GM23338 (cell line): ENCODE measurements at regions not wholly inside any gene's neighbourhood (a gene's known extent, or its start where the extent isn't known, plus 50 kb on each side); places are given as distances from the start of the nearest gene placed in this dataset.

Experiments
- ATAC-seq: fragments of 200-7000 bp; cut with Tn5 transposase; 3 replicates; pipeline ENCODE4 v1.9.1; 2020
- DNase-seq: peaks from one replicate; pipeline ENCODE4 v3.0.0-alpha.2; 2015; ENCODE audit warnings: low spot score
- H2AFZ ChIP-seq: fragments of 200-600 bp; sonication (generic); 2 replicates; pipeline ENCODE4 v1.8.0; 2016; ENCODE audit warnings: antibody characterized with exemption, mild to moderate bottlenecking, moderate library complexity
- H3F3A ChIP-seq: fragments of 200-600 bp; sonication (generic); replicated peaks from 2 replicates; pipeline ENCODE4 v1.8.0; 2017; ENCODE audit warnings: antibody characterized with exemption, mixed run types, low read depth
- H3K27ac ChIP-seq: fragments of 200-600 bp; sonication (generic); 2 replicates; pipeline ENCODE4 v1.6.1; 2016; ENCODE audit warnings: low read depth
- H3K27me3 ChIP-seq: fragments of 200-600 bp; sonication (generic); 2 replicates; pipeline ENCODE4 v1.8.0; 2016; ENCODE audit warnings: mild to moderate bottlenecking, mixed run types, moderate library complexity; ENCODE audit not compliant: insufficient read depth
- H3K36me3 ChIP-seq: fragments of 200-600 bp; sonication (generic); 2 replicates; pipeline ENCODE4 v1.8.0; 2016; ENCODE audit warnings: mild to moderate bottlenecking; ENCODE audit not compliant: insufficient read depth
- H3K4me1 ChIP-seq: fragments of 200-600 bp; sonication (generic); 2 replicates; pipeline ENCODE4 v1.8.0; 2016; ENCODE audit warnings: mild to moderate bottlenecking, moderate library complexity; ENCODE audit not compliant: insufficient read depth
- H3K4me2 ChIP-seq: fragments of 200-600 bp; sonication (generic); 2 replicates; pipeline ENCODE4 v1.7.1; 2017; ENCODE audit warnings: mixed run types
- H3K4me3 ChIP-seq: fragments of 200-600 bp; sonication (generic); 2 replicates; pipeline ENCODE4 v1.6.1; 2016; ENCODE audit warnings: mixed run types
- H3K79me2 ChIP-seq: fragments of 200-600 bp; sonication (generic); replicated peaks from 2 replicates; pipeline ENCODE4 v1.8.0; 2017; ENCODE audit warnings: mild to moderate bottlenecking; ENCODE audit not compliant: insufficient read depth
- H3K9me2 ChIP-seq: fragments of 200-600 bp; sonication (generic); 2 replicates; pipeline ENCODE4 v1.8.0; 2017; ENCODE audit not compliant: insufficient read depth
- H4K20me1 ChIP-seq: fragments of 200-600 bp; sonication (generic); replicated peaks from 2 replicates; pipeline ENCODE4 v1.8.0; 2017; ENCODE audit warnings: mild to moderate bottlenecking; ENCODE audit not compliant: insufficient read depth
- H3K27ac Mint-ChIP-seq: 2 replicates; pipeline ENCODE4 v1.8.0; 2020; ENCODE audit warnings: inconsistent platforms, mild to moderate bottlenecking, moderate library complexity, mixed read lengths
- H3K27me3 Mint-ChIP-seq: 3 replicates; pipeline ENCODE4 v1.8.0; 2022; ENCODE audit warnings: low read depth, mild to moderate bottlenecking, moderate library complexity, mixed read lengths, inconsistent platforms; ENCODE audit not compliant: insufficient read depth, poor library complexity
- H3K36me3 Mint-ChIP-seq: 3 replicates; pipeline ENCODE4 v1.8.0; 2021; ENCODE audit warnings: low read depth, mild to moderate bottlenecking, inconsistent platforms, moderate library complexity, mixed read lengths
- H3K4me1 Mint-ChIP-seq: 3 replicates; pipeline ENCODE4 v1.8.0; 2020; ENCODE audit warnings: mild to moderate bottlenecking, inconsistent platforms, mixed read lengths
- H3K4me3 Mint-ChIP-seq: 3 replicates; pipeline ENCODE4 v1.8.0; 2021; ENCODE audit warnings: moderate library complexity, mild to moderate bottlenecking, inconsistent platforms, mixed read lengths
- H3K9me3 Mint-ChIP-seq: 3 replicates; pipeline ENCODE4 v1.8.0; 2020; ENCODE audit warnings: moderate library complexity, mild to moderate bottlenecking, inconsistent platforms, mixed read lengths
- CREB1 ChIP-seq: fragments of 250-450 bp; sonication (Bioruptor Pico); IDR thresholded peaks from 2 replicates; pipeline ENCODE4 v1.5.0; 2020; ENCODE audit warnings: low read depth, mild to moderate bottlenecking, moderate library complexity
- CTCF ChIP-seq, 2 experiments: fragments of 200-600 bp in 1 of 2; sonication (generic) in 1 of 2; conservative IDR thresholded peaks; 2 replicates each; pipeline versions ENCODE4 v1.5.1 to v1.6.1; 2016 to 2017; ENCODE audit warnings: antibody characterized with exemption in 2 of 2, low read depth in 2 of 2, mild to moderate bottlenecking in 2 of 2, moderate library complexity in 1 of 2
- EZH2 ChIP-seq: fragments of 200-600 bp; sonication (generic); IDR thresholded peaks from one replicate; pipeline ENCODE4 v1.8.0; 2017; ENCODE audit warnings: antibody characterized with exemption, mild to moderate bottlenecking, low read depth; ENCODE audit not compliant: unreplicated experiment
- EZH2phosphoT487 ChIP-seq: fragments of 200-600 bp; sonication (generic); IDR thresholded peaks from one replicate; pipeline ENCODE4 v1.8.1; 2018; ENCODE audit warnings: antibody characterized with exemption; ENCODE audit not compliant: unreplicated experiment
- JUNB ChIP-seq: IDR thresholded peaks from one replicate; pipeline ENCODE4 v1.6.1; 2016; ENCODE audit warnings: antibody characterized with exemption; ENCODE audit not compliant: unreplicated experiment
- NANOG ChIP-seq: IDR thresholded peaks from 2 replicates; pipeline ENCODE4 v1.6.1; 2016; ENCODE audit warnings: antibody characterized with exemption, borderline replicate concordance
- POLR2AphosphoS5 ChIP-seq: IDR thresholded peaks from 2 replicates; pipeline ENCODE4 v1.6.1; 2016; ENCODE audit warnings: antibody characterized with exemption, low read depth
- STAT1 ChIP-seq: IDR thresholded peaks from one replicate; pipeline ENCODE4 v1.6.1; 2016; ENCODE audit warnings: antibody characterized with exemption; ENCODE audit not compliant: unreplicated experiment
- ZNF114 ChIP-seq: fragments of 250-450 bp; sonication (Bioruptor Pico); IDR thresholded peaks from 2 replicates; pipeline ENCODE4 v1.5.0; 2020; ENCODE audit warnings: mild to moderate bottlenecking, moderate library complexity
- TF ChIP-seq, protein P1 (sequence below): IDR thresholded peaks from one replicate; pipeline ENCODE4 v1.6.1; 2018; ENCODE audit warnings: antibody characterized with exemption; ENCODE audit not compliant: unreplicated experiment
- TF ChIP-seq, protein P2 (sequence below): IDR thresholded peaks from 2 replicates; pipeline ENCODE4 v1.6.1; 2016; ENCODE audit warnings: antibody characterized with exemption

DNA sequence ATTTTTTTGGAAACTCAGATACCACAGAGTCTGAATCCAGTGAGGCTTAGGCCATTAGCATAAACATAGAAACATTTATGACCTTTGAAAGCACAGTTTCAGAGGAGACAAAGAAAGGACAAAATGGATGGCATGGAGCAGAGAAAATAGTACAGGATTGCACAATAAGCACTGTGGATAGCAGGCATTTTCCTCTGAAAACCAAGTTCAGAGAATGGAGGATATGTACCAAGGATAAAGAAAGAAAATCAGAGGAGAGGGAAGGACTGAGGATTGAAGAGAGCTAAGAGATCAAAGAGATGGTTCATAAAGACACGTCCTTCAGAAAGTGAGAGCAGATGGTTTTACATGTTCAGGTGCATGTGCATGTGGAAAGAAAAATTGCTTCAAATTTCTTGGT, 707.2 kb upstream of the CELF2 start:
- Mint-ChIP-seq H3K9me3 (no peaks in the 10 kb centered on the region; the same call in 2 of the 3 replicates), H3K27ac (no peak overlapping the region; the same call in 1 of the 2 replicates), H3K27me3 (peaks cover 3% of the 10 kb centered on the region), H3K36me3 (no peaks in the 10 kb centered on the region), H3K4me3 (no peak overlapping the region), H3K4me1 (no peaks in the 10 kb centered on the region)
- Histone ChIP-seq H3K27me3 (no peaks in the 10 kb centered on the region), H3K27ac (no peak overlapping the region), H3K4me2 (no peak overlapping the region), H4K20me1 (no peaks in the 10 kb centered on the region), H3K4me1 (no peaks in the 10 kb centered on the region), H2AFZ (no peak overlapping the region), H3K9me2 (peaks cover 15% of the 10 kb centered on the region), H3F3A (no peaks in the 10 kb centered on the region), H3K79me2 (no peaks in the 10 kb centered on the region), H3K36me3 (no peaks in the 10 kb centered on the region), H3K4me3 (no peak overlapping the region)
- TF ChIP-seq NANOG: no peak
- TF ChIP-seq, protein P1, sequence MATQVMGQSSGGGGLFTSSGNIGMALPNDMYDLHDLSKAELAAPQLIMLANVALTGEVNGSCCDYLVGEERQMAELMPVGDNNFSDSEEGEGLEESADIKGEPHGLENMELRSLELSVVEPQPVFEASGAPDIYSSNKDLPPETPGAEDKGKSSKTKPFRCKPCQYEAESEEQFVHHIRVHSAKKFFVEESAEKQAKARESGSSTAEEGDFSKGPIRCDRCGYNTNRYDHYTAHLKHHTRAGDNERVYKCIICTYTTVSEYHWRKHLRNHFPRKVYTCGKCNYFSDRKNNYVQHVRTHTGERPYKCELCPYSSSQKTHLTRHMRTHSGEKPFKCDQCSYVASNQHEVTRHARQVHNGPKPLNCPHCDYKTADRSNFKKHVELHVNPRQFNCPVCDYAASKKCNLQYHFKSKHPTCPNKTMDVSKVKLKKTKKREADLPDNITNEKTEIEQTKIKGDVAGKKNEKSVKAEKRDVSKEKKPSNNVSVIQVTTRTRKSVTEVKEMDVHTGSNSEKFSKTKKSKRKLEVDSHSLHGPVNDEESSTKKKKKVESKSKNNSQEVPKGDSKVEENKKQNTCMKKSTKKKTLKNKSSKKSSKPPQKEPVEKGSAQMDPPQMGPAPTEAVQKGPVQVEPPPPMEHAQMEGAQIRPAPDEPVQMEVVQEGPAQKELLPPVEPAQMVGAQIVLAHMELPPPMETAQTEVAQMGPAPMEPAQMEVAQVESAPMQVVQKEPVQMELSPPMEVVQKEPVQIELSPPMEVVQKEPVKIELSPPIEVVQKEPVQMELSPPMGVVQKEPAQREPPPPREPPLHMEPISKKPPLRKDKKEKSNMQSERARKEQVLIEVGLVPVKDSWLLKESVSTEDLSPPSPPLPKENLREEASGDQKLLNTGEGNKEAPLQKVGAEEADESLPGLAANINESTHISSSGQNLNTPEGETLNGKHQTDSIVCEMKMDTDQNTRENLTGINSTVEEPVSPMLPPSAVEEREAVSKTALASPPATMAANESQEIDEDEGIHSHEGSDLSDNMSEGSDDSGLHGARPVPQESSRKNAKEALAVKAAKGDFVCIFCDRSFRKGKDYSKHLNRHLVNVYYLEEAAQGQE: no peak
- TF ChIP-seq ZNF114 (CRISPR knock-in tag): no peak
- TF ChIP-seq EZH2phosphoT487: no peak
- TF ChIP-seq, protein P2, sequence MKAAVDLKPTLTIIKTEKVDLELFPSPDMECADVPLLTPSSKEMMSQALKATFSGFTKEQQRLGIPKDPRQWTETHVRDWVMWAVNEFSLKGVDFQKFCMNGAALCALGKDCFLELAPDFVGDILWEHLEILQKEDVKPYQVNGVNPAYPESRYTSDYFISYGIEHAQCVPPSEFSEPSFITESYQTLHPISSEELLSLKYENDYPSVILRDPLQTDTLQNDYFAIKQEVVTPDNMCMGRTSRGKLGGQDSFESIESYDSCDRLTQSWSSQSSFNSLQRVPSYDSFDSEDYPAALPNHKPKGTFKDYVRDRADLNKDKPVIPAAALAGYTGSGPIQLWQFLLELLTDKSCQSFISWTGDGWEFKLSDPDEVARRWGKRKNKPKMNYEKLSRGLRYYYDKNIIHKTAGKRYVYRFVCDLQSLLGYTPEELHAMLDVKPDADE: no peak
- no peak for TF ChIP-seq POLR2AphosphoS5
- TF ChIP-seq STAT1: no peak
- TF ChIP-seq JUNB: no peak
- DNase-seq (no peak), ATAC-seq (no peak)

- Histone ChIP-seq H3K27me3 (no peaks in the 10 kb centered on the region), H3K4me2 (no peak overlapping the region), H3K27ac (no peak overlapping the region), H3K36me3 (no peaks in the 10 kb centered on the region), H3F3A (no peaks in the 10 kb centered on the region), H3K79me2 (no peaks in the 10 kb centered on the region), H3K9me2 (peaks cover 18% of the 10 kb centered on the region), H3K4me3 (no peak overlapping the region), H3K4me1 (no peaks in the 10 kb centered on the region), H2AFZ (0 out of 2 replicates have a peak overlapping the region, but pooled peaks have one; percentile 29), H4K20me1 (no peaks in the 10 kb centered on the region)
- Mint-ChIP-seq H3K9me3 (no peaks in the 10 kb centered on the region; the same call in 2 of the 3 replicates), H3K27ac (no peak overlapping the region), H3K4me1 (no peaks in the 10 kb centered on the region), H3K27me3 (peaks cover 3% of the 10 kb centered on the region), H3K4me3 (no peak overlapping the region), H3K36me3 (no peaks in the 10 kb centered on the region)
- DNase-seq: no peak
- no peak for ATAC-seq
- no peak for TF ChIP-seq EZH2
- no peak for TF ChIP-seq CREB1 (CRISPR knock-in tag)
- TF ChIP-seq, protein P1: no peak
- TF ChIP-seq NANOG: no peak
- TF ChIP-seq ZNF114 (CRISPR knock-in tag): no peak
- TF ChIP-seq CTCF (conservative IDR thresholded peaks at IDR 0.05; ENCODE audit: low read depth in 2 of 2): no peak
- no peak for TF ChIP-seq STAT1
- TF ChIP-seq, protein P2: no peak
- no peak for TF ChIP-seq POLR2AphosphoS5
These were observed 705.7 kb upstream of the CELF2 start for GRCh38 chr10:10311966-10312365.
